ENCODE measurements at regions not wholly inside any gene's neighbourhood (a gene's known extent, or its start where the extent isn't known, plus 50 kb on each side); places are given as distances from the start of the nearest gene placed in this dataset.
A peak's percentile ranks its signal among the peaks of the same experiment; 100 is the strongest.

DNA sequence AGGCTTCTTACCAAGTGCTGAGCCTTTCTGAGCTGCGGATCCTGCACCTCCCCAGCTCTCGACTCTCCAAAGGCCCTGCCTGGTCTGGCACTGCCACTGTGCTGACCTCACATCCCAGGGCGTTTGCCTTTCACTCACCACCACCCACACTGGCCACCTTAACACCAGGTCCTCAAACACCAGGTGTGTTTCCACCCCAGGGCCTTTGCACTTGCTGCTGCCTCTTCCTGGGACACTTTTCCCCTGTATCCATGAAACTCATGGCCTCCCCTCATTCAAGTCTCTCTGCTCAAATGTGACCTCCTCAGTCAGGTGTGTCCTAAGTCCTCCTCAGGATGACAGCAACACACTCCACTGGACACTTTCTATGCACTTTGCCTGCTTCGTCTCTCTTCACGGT lies 51.4 kb upstream of the ANO1 start:
- Mint-ChIP-seq H3K4me3 (no peak overlapping the region), H3K27me3 (ENCODE audit: low read depth) (peaks cover 14% of the 10 kb centered on the region), H3K36me3 (ENCODE audit: insufficient read depth in 1 of 3, low read depth in 3 of 3) (no peaks in the 10 kb centered on the region), H3K27ac (no peak overlapping the region), H3K9me3 (no peaks in the 10 kb centered on the region), H3K4me1 (peaks cover 4 to 5% of the 10 kb centered on the region in 2 experiments; a peak in 2 of 4 replicates)
- Histone ChIP-seq H3K18ac (ENCODE audit: insufficient read length, low read depth, low read length) (no peak overlapping the region), H3K23me2 (ENCODE audit: insufficient read length, low read depth, low read length, poor library complexity, severe bottlenecking) (no peaks in the 10 kb centered on the region), H2BK5ac (ENCODE audit: insufficient read length, low read length) (no peak overlapping the region), H2AFZ (ENCODE audit: low read length) (no peak overlapping the region), H3K27me3 (ENCODE audit: insufficient read depth, low read length) (no peaks in the 10 kb centered on the region), H3K9me3 (ENCODE audit: control insufficient read depth, low read depth, low read length) (no peaks in the 10 kb centered on the region), H3K79me1 (ENCODE audit: insufficient read depth, low read depth, low read length, poor library complexity, severe bottlenecking) (no peaks in the 10 kb centered on the region), H3K9ac (ENCODE audit: extremely low read depth, insufficient read length, low read length) (no peak overlapping the region), H2AK5ac (ENCODE audit: insufficient read length, low read length) (no peak overlapping the region), H4K91ac (ENCODE audit: insufficient read length, low read depth, low read length) (no peak overlapping the region), H2BK120ac (ENCODE audit: low read depth, low read length, poor library complexity, severe bottlenecking) (no peak overlapping the region), H2BK15ac (ENCODE audit: low read depth, low read length) (no peak overlapping the region), H3K27ac (ENCODE audit: insufficient read length, low read depth, low read length) (no peak overlapping the region), H2BK12ac (ENCODE audit: insufficient read length, low read depth, low read length) (no peak overlapping the region), H4K8ac (replicated peaks; ENCODE audit: insufficient read length, low read depth, low read length) (no peak overlapping the region), H3K4ac (ENCODE audit: low read depth, low read length) (no peak overlapping the region), H3K56ac (ENCODE audit: insufficient read length, low read depth, low read length) (no peak overlapping the region), H2BK20ac (ENCODE audit: low read depth, low read length, poor library complexity, severe bottlenecking) (no peak overlapping the region), H3T11ph (ENCODE audit: low read length) (no peak overlapping the region), H3K23ac (ENCODE audit: insufficient read length, low read depth, low read length) (no peak overlapping the region), H3K4me2 (ENCODE audit: insufficient read depth, insufficient read length, low read length) (no peak overlapping the region), H4K20me1 (ENCODE audit: control insufficient read depth, insufficient read depth, insufficient read length) (no peaks in the 10 kb centered on the region), H4K5ac (ENCODE audit: insufficient read length, low read depth, low read length) (no peak overlapping the region), H3K79me2 (ENCODE audit: insufficient read depth, low read length) (no peaks in the 10 kb centered on the region), H3K4me1 (ENCODE audit: insufficient read depth, low read length) (no peaks in the 10 kb centered on the region), H3K14ac (ENCODE audit: insufficient read depth, low read length) (no peak overlapping the region)
- TF ChIP-seq, protein P1, sequence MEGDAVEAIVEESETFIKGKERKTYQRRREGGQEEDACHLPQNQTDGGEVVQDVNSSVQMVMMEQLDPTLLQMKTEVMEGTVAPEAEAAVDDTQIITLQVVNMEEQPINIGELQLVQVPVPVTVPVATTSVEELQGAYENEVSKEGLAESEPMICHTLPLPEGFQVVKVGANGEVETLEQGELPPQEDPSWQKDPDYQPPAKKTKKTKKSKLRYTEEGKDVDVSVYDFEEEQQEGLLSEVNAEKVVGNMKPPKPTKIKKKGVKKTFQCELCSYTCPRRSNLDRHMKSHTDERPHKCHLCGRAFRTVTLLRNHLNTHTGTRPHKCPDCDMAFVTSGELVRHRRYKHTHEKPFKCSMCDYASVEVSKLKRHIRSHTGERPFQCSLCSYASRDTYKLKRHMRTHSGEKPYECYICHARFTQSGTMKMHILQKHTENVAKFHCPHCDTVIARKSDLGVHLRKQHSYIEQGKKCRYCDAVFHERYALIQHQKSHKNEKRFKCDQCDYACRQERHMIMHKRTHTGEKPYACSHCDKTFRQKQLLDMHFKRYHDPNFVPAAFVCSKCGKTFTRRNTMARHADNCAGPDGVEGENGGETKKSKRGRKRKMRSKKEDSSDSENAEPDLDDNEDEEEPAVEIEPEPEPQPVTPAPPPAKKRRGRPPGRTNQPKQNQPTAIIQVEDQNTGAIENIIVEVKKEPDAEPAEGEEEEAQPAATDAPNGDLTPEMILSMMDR (conservative IDR thresholded peaks at IDR 0.05), result no peak
- peak; percentile 4 for DNase-seq
- WGBS (ENCODE audit: extremely low coverage, insufficient read length, low lambda C conversion rate), result no CpG with 5 or more reads among the region's 5 CpGs
